K562 (cell line): ENCODE measurements at regions not wholly inside any gene's neighbourhood (a gene's known extent, or its start where the extent isn't known, plus 50 kb on each side); places are given as distances from the start of the nearest gene placed in this dataset.

ENCODE experiments used
- ATAC-seq: fragments of 200-7000 bp; cut with Tn5 transposase; 3 replicates; pipeline ENCODE4 v1.9.1; 2020; ENCODE audit warnings: moderate library complexity
- BruUV-seq: library from RNA; stranded (reverse); fragments of 400-500 nt; replicated peaks from 2 replicates; lab custom pipeline; 2021; lab: Mats Ljungman, UMichigan
- CTCF ChIA-PET: fragments of 300-600 bp; formaldehyde crosslinking; extraction: SDS; loops from one replicate; lab custom pipeline; 2021; ENCODE audit warnings: low intra/inter-chr PET ratio; lab: Yijun Ruan, JAX
- POLR2A ChIA-PET: fragments of 300-600, 350-650 bp; sonication (Branson Sonifier 250); formaldehyde crosslinking; extraction: SDS; loops from one replicate; lab custom pipeline; 2021; ENCODE audit warnings: antibody characterized with exemption, inconsistent platforms; lab: Yijun Ruan, JAX
- DNase-seq, 4 experiments: peaks; one replicate each; pipeline versions ENCODE4 v3.0.0 to v3.0.0-alpha.2; 2011 to 2018; ENCODE audit warnings: low spot score in 3 of 4, mixed read lengths in 3 of 4; ENCODE audit errors: extremely low read depth in 1 of 4
- FAIRE-seq: peaks from 2 replicates; lab custom pipeline; 2011; peaks lifted over from hg19 to GRCh38; lab: Jason Lieb, UNC
- H2AFZ ChIP-seq: 2 replicates; pipeline ENCODE4 v1.6.0; 2011; ENCODE audit warnings: low read depth, low read length, control low read depth, inconsistent platforms
- H3K27ac ChIP-seq: fragments of 200-600 bp; 3 replicates; pipeline ENCODE4 v1.8.0; 2011; ENCODE audit warnings: low read depth, mild to moderate bottlenecking, control low read depth, inconsistent platforms, low read length, moderate library complexity, mixed read lengths; ENCODE audit errors: extremely low read depth
- H3K27me3 ChIP-seq, 2 experiments: fragments of 300-600 bp in 1 of 2; 2 replicates in 1 of 2; 3 replicates in 1 of 2; pipeline versions ENCODE4 v1.6.0 to v1.8.0; 2011; ENCODE audit warnings: inconsistent platforms in 2 of 2, low read length in 2 of 2, mild to moderate bottlenecking in 1 of 2, mixed read lengths in 1 of 2, moderate library complexity in 1 of 2; ENCODE audit not compliant: control insufficient read depth in 2 of 2, insufficient read depth in 2 of 2
- H3K36me3 ChIP-seq: fragments of 300-600 bp; 3 replicates; pipeline ENCODE4 v1.8.0; 2011; ENCODE audit warnings: mild to moderate bottlenecking, low read length, inconsistent platforms; ENCODE audit not compliant: control insufficient read depth, insufficient read depth
- H3K4me1 ChIP-seq, 2 experiments: fragments of 200-600 bp in 1 of 2; replicated peaks in 1 of 2; 2 replicates in 1 of 2; 3 replicates in 1 of 2; pipeline versions ENCODE4 v1.5.1 to v1.8.0; 2011; ENCODE audit warnings: inconsistent platforms in 2 of 2, low read length in 2 of 2, mild to moderate bottlenecking in 1 of 2, mixed read lengths in 1 of 2, moderate library complexity in 1 of 2; ENCODE audit not compliant: control insufficient read depth in 2 of 2, insufficient read depth in 2 of 2
- H3K4me2 ChIP-seq: 2 replicates; pipeline ENCODE4 v1.6.1; 2011; ENCODE audit warnings: low read length, control low read depth, inconsistent platforms, mixed read lengths; ENCODE audit not compliant: insufficient read depth
- H3K4me3 ChIP-seq: fragments of 200-600 bp; sonication (generic), shearing (Covaris generic); 2 replicates; pipeline ENCODE4 v1.5.1; 2016; ENCODE audit warnings: control low read depth, inconsistent platforms
- H3K79me2 ChIP-seq: fragments of 200-600 bp; 3 replicates; pipeline ENCODE4 v1.8.0; 2011; ENCODE audit warnings: low read length, inconsistent platforms; ENCODE audit not compliant: control insufficient read depth, insufficient read depth
- H3K9ac ChIP-seq, 2 experiments: 2 replicates each; pipeline versions ENCODE4 v1.6.0 to v1.6.1; 2011; ENCODE audit warnings: low read depth in 2 of 2, low read length in 2 of 2, control low read depth in 1 of 2, inconsistent platforms in 1 of 2, mild to moderate bottlenecking in 1 of 2, mixed read lengths in 1 of 2; ENCODE audit not compliant: insufficient read depth in 1 of 2
- H3K9me1 ChIP-seq: one replicate; pipeline ENCODE4 v1.6.0; 2011; ENCODE audit warnings: inconsistent platforms, mild to moderate bottlenecking, low read length, moderate library complexity; ENCODE audit not compliant: control insufficient read depth, insufficient read depth
- H3K9me3 ChIP-seq: replicated peaks from 2 replicates; pipeline ENCODE4 v1.5.1; 2011; ENCODE audit warnings: low read depth, low read length, inconsistent platforms; ENCODE audit not compliant: control insufficient read depth, insufficient read depth
- H4K20me1 ChIP-seq: replicated peaks from 2 replicates; pipeline ENCODE4 v1.6.1; 2011; ENCODE audit warnings: low read length, inconsistent platforms, mixed read lengths; ENCODE audit not compliant: control insufficient read depth, insufficient read depth
- ARID1B ChIP-seq: fragments of 450-650 bp; IDR thresholded peaks from 2 replicates; pipeline ENCODE4 v1.6.1; 2016; ENCODE audit warnings: antibody characterized with exemption, mild to moderate bottlenecking, inconsistent platforms
- CEBPG ChIP-seq, 3 experiments: fragments of 200-800 bp in 1 of 3; sonication (Bioruptor generic) in 1 of 3; sonication (generic) in 1 of 3; formaldehyde crosslinking in 1 of 3; IDR thresholded peaks in 2 of 3; conservative IDR thresholded peaks in 1 of 3; 2 replicates each; pipeline versions ENCODE4 v1.6.1 to v1.8.0; 2016 to 2022; ENCODE audit warnings: missing compliant biosample characterization in 2 of 3, missing genetic modification characterization in 2 of 3, mild to moderate bottlenecking in 1 of 3, missing genetic modification reagents in 1 of 3
- COPS2 ChIP-seq: fragments of 450-650 bp; conservative IDR thresholded peaks from 2 replicates; pipeline ENCODE4 v1.6.1; 2016; ENCODE audit warnings: mild to moderate bottlenecking, moderate library complexity
- NR1H2 ChIP-seq: sonication (generic); formaldehyde crosslinking; IDR thresholded peaks from 2 replicates; pipeline ENCODE4 v1.4.0; 2020; ENCODE audit warnings: mild to moderate bottlenecking, missing genetic modification reagents
- NR2C2 ChIP-seq, 2 experiments: fragments of 200-800 bp in 1 of 2; sonication (Bioruptor generic) in 1 of 2; sonication (generic) in 1 of 2; formaldehyde crosslinking in 1 of 2; IDR thresholded peaks; 2 replicates each; pipeline versions ENCODE4 v1.6.1 to v1.8.0; 2016 to 2022; ENCODE audit warnings: mild to moderate bottlenecking in 1 of 2, missing compliant biosample characterization in 1 of 2, missing genetic modification characterization in 1 of 2, missing genetic modification reagents in 1 of 2
- RB1 ChIP-seq: fragments of 450-650 bp; IDR thresholded peaks from 2 replicates; pipeline ENCODE4 v1.6.1; 2017; ENCODE audit warnings: low read depth, mild to moderate bottlenecking
- SETDB1 ChIP-seq: IDR thresholded peaks from one replicate; pipeline ENCODE4 v1.6.1; 2012; ENCODE audit warnings: low read length, control low read depth, inconsistent platforms
- SMARCA5 ChIP-seq: fragments of 450-650 bp; IDR thresholded peaks from 2 replicates; pipeline ENCODE4 v1.6.1; 2016
- YBX1 ChIP-seq: fragments of 450-650 bp; IDR thresholded peaks from 2 replicates; pipeline ENCODE4 v1.7.1; 2016; ENCODE audit warnings: mild to moderate bottlenecking
- ZBTB8A ChIP-seq: fragments of 450-650 bp; IDR thresholded peaks from 2 replicates; pipeline ENCODE4 v1.6.1; 2018; ENCODE audit warnings: mild to moderate bottlenecking, moderate library complexity; ENCODE audit not compliant: partially characterized antibody
- ZKSCAN3 ChIP-seq: fragments of 250-450 bp; sonication (Bioruptor Pico); IDR thresholded peaks from 2 replicates; pipeline ENCODE4 v1.4.0; 2020
- ZNF124 ChIP-seq: sonication (generic); formaldehyde crosslinking; IDR thresholded peaks from 2 replicates; pipeline ENCODE4 v1.8.1; 2022; ENCODE audit warnings: missing genetic modification reagents
- ZNF232 ChIP-seq: sonication (generic); formaldehyde crosslinking; IDR thresholded peaks from 2 replicates; pipeline ENCODE4 v1.8.0; 2022; ENCODE audit warnings: mild to moderate bottlenecking, missing genetic modification reagents
- ZNF316 ChIP-seq: fragments of 450-650 bp; IDR thresholded peaks from 2 replicates; pipeline ENCODE4 v1.6.1; 2016
- WGBS: fragments of 100-300 bp; shearing (Covaris generic); methylation state at CpG from one replicate; pipeline ENCODE4 v1.1.6; 2016; ENCODE audit warnings: low coverage, mixed read lengths; ENCODE audit not compliant: insufficient coverage; ENCODE audit errors: missing lambda C conversion rate; 5-methylcytosine and 5-hydroxymethylcytosine counted together
- in situ Hi-C: fragments of 300-500 bp; cut with MboI; formaldehyde crosslinking; loops from 4 replicates; pipeline ENCODE4 v1.15.0; 2018; ENCODE audit warnings: inconsistent platforms, mixed read lengths
- intact Hi-C: fragments of 100-400 bp; cut with micrococcal nuclease; formaldehyde crosslinking; loops from 2 replicates; pipeline ENCODE4 v1.14.2; 2022
- TF ChIP-seq, protein P1 (sequence below), 2 experiments: fragments of 450-650 bp; IDR thresholded peaks; 2 replicates each; pipeline ENCODE4 v1.6.1; 2018; ENCODE audit warnings: mild to moderate bottlenecking in 2 of 2, low read depth in 1 of 2; ENCODE audit not compliant: partially characterized antibody in 2 of 2
- TF ChIP-seq, protein P2 (sequence below): fragments of 250-450 bp; sonication (Bioruptor Pico); IDR thresholded peaks from 2 replicates; pipeline ENCODE4 v1.5.0; 2021; ENCODE audit warnings: mild to moderate bottlenecking, moderate library complexity

DNA sequence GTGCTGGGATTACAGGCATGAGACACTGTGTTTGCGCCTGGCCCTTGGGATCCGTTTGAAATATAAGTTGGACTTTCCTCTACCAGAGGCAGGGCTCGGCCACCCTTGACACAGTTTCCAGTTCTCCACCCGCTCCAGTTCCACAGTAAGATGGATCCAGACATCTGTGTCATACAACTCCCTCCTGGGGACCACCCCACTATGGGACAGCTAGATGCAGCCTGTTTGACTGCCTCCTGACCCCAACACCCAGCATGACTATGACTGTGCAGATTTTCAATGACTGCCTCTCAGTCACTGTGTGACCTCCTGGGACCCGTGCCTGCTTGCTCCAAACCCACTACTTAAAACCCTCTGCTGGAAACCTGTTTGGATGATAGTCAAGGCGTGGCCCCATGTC is 166.7 kb downstream of the IRF8 start:
- Histone ChIP-seq H3K36me3 (no peaks in the 10 kb centered on the region), H3K79me2 (no peaks in the 10 kb centered on the region), H3K27me3 (peaks cover 16 to 53% of the 10 kb centered on the region in 2 experiments; a peak in 4 of 5 replicates), H3K4me3 (no peak overlapping the region), H3K9me1 (no peaks in the 10 kb centered on the region), H3K4me1 (peaks cover 3 to 18% of the 10 kb centered on the region in 2 experiments; a peak in 4 of 5 replicates), H3K9me3 (no peaks in the 10 kb centered on the region), H4K20me1 (no peaks in the 10 kb centered on the region; the same call in 1 of the 2 replicates), H2AFZ (peak overlapping the region; percentile 9; the same call in 1 of the 2 replicates), H3K9ac (no peak overlapping the region), H3K27ac (no peak overlapping the region), H3K4me2 (0 out of 2 replicates have a peak overlapping the region, but pooled peaks have one; percentile 6)
- peak; percentile 75 for FAIRE-seq
- 19% methylated on average over 4 of the region's 6 CpGs for WGBS
- no TSS peak for BruUV-seq
- in situ Hi-C loops = no loop called here
- ChIA-PET CTCF (no interaction called here), POLR2A (no interaction called here)
- DNase-seq = peak in 2 of 4 experiments; percentile 55 to 57
- peak; percentile 79 for ATAC-seq
- intact Hi-C loops = no loop called here
- TF ChIP-seq SMARCA5 = no peak
- no peak for TF ChIP-seq ZNF124 (CRISPR knock-in tag)
- TF ChIP-seq ZNF316 = peak; percentile 86
- TF ChIP-seq ZKSCAN3 (CRISPR knock-in tag) = no peak
- no peak for TF ChIP-seq SETDB1
- TF ChIP-seq ARID1B = peak; percentile 17; the same call in 1 of the 2 replicates
- no peak for TF ChIP-seq ZNF232 (CRISPR knock-in tag)
- TF ChIP-seq COPS2 = no peak
- TF ChIP-seq NR1H2 (CRISPR knock-in tag) = no peak
- TF ChIP-seq, protein P1, sequence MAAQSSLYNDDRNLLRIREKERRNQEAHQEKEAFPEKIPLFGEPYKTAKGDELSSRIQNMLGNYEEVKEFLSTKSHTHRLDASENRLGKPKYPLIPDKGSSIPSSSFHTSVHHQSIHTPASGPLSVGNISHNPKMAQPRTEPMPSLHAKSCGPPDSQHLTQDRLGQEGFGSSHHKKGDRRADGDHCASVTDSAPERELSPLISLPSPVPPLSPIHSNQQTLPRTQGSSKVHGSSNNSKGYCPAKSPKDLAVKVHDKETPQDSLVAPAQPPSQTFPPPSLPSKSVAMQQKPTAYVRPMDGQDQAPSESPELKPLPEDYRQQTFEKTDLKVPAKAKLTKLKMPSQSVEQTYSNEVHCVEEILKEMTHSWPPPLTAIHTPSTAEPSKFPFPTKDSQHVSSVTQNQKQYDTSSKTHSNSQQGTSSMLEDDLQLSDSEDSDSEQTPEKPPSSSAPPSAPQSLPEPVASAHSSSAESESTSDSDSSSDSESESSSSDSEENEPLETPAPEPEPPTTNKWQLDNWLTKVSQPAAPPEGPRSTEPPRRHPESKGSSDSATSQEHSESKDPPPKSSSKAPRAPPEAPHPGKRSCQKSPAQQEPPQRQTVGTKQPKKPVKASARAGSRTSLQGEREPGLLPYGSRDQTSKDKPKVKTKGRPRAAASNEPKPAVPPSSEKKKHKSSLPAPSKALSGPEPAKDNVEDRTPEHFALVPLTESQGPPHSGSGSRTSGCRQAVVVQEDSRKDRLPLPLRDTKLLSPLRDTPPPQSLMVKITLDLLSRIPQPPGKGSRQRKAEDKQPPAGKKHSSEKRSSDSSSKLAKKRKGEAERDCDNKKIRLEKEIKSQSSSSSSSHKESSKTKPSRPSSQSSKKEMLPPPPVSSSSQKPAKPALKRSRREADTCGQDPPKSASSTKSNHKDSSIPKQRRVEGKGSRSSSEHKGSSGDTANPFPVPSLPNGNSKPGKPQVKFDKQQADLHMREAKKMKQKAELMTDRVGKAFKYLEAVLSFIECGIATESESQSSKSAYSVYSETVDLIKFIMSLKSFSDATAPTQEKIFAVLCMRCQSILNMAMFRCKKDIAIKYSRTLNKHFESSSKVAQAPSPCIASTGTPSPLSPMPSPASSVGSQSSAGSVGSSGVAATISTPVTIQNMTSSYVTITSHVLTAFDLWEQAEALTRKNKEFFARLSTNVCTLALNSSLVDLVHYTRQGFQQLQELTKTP (IDR thresholded peaks at IDR 0.05; ENCODE audit: low read depth in 1 of 2, partially characterized antibody in 2 of 2) = no peak
- no peak for TF ChIP-seq RB1
- TF ChIP-seq, protein P2, sequence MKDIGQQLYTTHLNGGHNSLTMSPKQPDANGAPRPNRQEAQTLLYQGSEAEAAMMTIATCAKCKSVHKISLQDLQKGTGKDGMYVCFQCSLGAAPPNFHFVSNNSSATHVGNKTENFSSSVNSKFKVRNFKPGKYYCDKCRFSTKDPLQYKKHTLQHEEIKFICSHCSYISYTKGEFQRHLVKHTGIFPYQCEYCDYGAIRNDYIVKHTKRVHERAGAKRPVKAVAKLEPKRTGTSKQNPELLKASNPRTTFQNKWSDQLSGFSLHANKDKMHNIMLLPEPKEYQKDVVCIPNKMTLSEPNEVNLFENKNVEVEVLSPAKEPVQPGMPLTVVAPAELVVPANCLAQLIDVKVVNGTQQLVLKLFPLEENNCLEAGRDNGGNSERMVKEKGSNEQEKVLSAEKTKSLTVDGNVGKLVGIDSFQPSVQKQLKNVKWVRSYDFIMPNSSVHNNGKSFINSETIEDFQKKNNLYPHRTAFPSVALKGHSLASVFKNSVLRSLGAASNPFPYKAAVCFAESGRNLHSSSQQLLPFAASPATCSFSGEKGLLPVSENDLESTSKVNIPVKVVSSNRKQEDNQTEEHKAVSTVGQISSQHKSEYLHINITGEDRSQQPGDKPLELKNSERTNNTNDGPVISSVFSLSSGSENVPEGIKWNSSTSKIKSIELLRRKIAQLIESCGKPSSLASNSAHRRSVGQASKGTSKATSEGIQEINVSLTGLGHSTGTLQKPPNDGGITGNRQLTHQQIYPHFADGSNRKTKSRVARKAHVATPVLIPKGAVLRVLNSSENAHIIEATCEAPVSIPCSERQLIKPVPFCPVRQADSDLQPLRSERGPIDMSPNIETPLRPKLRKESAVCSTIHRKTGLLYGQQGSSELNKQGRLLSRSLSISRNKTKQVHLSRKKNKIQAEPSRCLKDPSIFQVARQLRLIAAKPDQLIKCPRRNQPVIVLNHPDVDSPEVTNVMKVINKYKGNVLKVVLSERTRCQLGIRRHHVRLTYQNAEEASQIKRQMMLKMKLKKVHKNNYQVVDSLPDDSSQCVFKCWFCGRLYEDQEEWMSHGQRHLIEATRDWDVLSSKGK (CRISPR knock-in tag) = no peak
- no peak for TF ChIP-seq YBX1
- no peak for TF ChIP-seq ZBTB8A
- TF ChIP-seq CEBPG (CRISPR knock-in tag; IDR thresholded peaks at IDR 0.05) = no peak
- TF ChIP-seq CEBPG (tag; conservative IDR thresholded peaks at IDR 0.05 in 1 of 2, IDR thresholded peaks at IDR 0.05 in 1 of 2) = no peak
- TF ChIP-seq NR2C2 (CRISPR knock-in tag; IDR thresholded peaks at IDR 0.05) = no peak
- peak; percentile 32; the same call in 1 of the 2 replicates for TF ChIP-seq NR2C2 (tag; IDR thresholded peaks at IDR 0.05)
